HG02885 (cell line): ENCODE measurements at regions not wholly inside any gene's neighbourhood (a gene's known extent, or its start where the extent isn't known, plus 50 kb on each side); places are given as distances from the start of the nearest gene placed in this dataset.

Experiments
- ATAC-seq: cut with Tn5 transposase; IDR thresholded peaks from one replicate; pipeline ENCODE4 v1.9.1; 2021; ENCODE audit warnings: mild to moderate bottlenecking; ENCODE audit not compliant: unreplicated experiment, poor library complexity

- ATAC-seq = no peak
These were observed 90.2 kb upstream of the SOD3 start for GRCh38 chr4:24705016-24705753.

GRCh38 chr4:24713604-24714003 lies 81.8 kb upstream of the SOD3 start:
- ATAC-seq = no peak

GRCh38 chr4:24719615-24720014 lies 75.8 kb upstream of the SOD3 start:
- no peak for ATAC-seq

- no peak for ATAC-seq
These were observed 74.9 kb upstream of the SOD3 start for GRCh38 chr4:24720436-24720835.

- ATAC-seq = no peak
These were observed 74.4 kb upstream of the SOD3 start for GRCh38 chr4:24720979-24721378.

- ATAC-seq = no peak
These were observed 73.3 kb upstream of the SOD3 start for GRCh38 chr4:24722026-24722568.

GRCh38 chr4:24727390-24728224 lies 67.8 kb upstream of the SOD3 start:
- no peak for ATAC-seq

- ATAC-seq = no peak
These were observed 66.1 kb upstream of the SOD3 start for GRCh38 chr4:24729119-24729730.

GRCh38 chr4:24730256-24731001 lies 64.9 kb upstream of the SOD3 start:
- ATAC-seq = no peak

- ATAC-seq = no peak
These were observed 63.9 kb upstream of the SOD3 start for GRCh38 chr4:24731448-24731847.

- ATAC-seq = no peak
These were observed 60.9 kb upstream of the SOD3 start for GRCh38 chr4:24734511-24734910.

GRCh38 chr4:24736066-24736465 lies 59.3 kb upstream of the SOD3 start:
- no peak for ATAC-seq

GRCh38 chr4:24741910-24742309 lies 53.5 kb upstream of the SOD3 start:
- ATAC-seq = no peak

- ATAC-seq = no peak
These were observed 53.0 kb upstream of the SOD3 start for GRCh38 chr4:24742335-24742734.

GRCh38 chr4:24742773-24743172 lies 52.6 kb upstream of the SOD3 start:
- no peak for ATAC-seq

- ATAC-seq = no peak
These were observed 52.2 kb upstream of the SOD3 start for GRCh38 chr4:24743206-24743605.

- no peak for ATAC-seq
These were observed 51.4 kb upstream of the SOD3 start for GRCh38 chr4:24743927-24744326.

GRCh38 chr4:24745172-24745895 lies 50.0 kb upstream of the SOD3 start:
- no peak for ATAC-seq
